OCI-LY7 (cell line): ENCODE measurements at regions not wholly inside any gene's neighbourhood (a gene's known extent, or its start where the extent isn't known, plus 50 kb on each side); places are given as distances from the start of the nearest gene placed in this dataset.

Source experiments
- BruUV-seq: library from RNA; stranded (reverse); fragments of 400-500 nt; replicated peaks from 2 replicates; lab custom pipeline; 2021; lab: Mats Ljungman, UMichigan
- CTCF ChIA-PET: fragments of 300-600 bp; sonication (Branson Sonifier 250); formaldehyde crosslinking; loops from one replicate; lab custom pipeline; 2022; ENCODE audit warnings: antibody characterized with exemption; ENCODE audit not compliant: unreplicated experiment; lab: Charles Lee
- POLR2A ChIA-PET: fragments of 300-600 bp; sonication (Branson Sonifier 250); formaldehyde crosslinking; loops from one replicate; lab custom pipeline; 2022; ENCODE audit warnings: antibody characterized with exemption; lab: Charles Lee
- DNase-seq: peaks from one replicate; pipeline ENCODE4 v3.0.0-alpha.2; 2015; ENCODE audit warnings: low spot score
- H2AFZ ChIP-seq: fragments of 200-600 bp; sonication (generic), shearing (Covaris generic); 2 replicates; pipeline ENCODE4 v1.6.1; 2014; ENCODE audit warnings: mild to moderate bottlenecking, antibody characterized with exemption, low read length, moderate library complexity
- H3K27ac ChIP-seq: fragments of 200-600 bp; sonication (generic); 2 replicates; pipeline ENCODE4 v1.5.1; 2014; ENCODE audit warnings: mixed run types, low read depth, mild to moderate bottlenecking, moderate library complexity, low read length, inconsistent platforms; ENCODE audit not compliant: poor library complexity, severe bottlenecking
- H3K36me3 ChIP-seq: fragments of 200-600 bp; sonication (generic); 2 replicates; pipeline ENCODE4 v1.6.1; 2014; ENCODE audit warnings: mild to moderate bottlenecking, antibody characterized with exemption, low read length, moderate library complexity, mixed read lengths; ENCODE audit not compliant: insufficient read depth
- H3K4me1 ChIP-seq: fragments of 200-600 bp; sonication (generic); 2 replicates; pipeline ENCODE4 v1.5.1; 2014; ENCODE audit warnings: mild to moderate bottlenecking, low read length; ENCODE audit not compliant: insufficient read depth, poor library complexity, severe bottlenecking
- H3K4me2 ChIP-seq: fragments of 200-600 bp; sonication (generic); 2 replicates; pipeline ENCODE4 v1.6.1; 2014; ENCODE audit warnings: mild to moderate bottlenecking, low read length
- H3K4me3 ChIP-seq: fragments of 200-600 bp; sonication (generic); 2 replicates; pipeline ENCODE4 v1.5.1; 2014; ENCODE audit warnings: mild to moderate bottlenecking, low read depth, low read length; ENCODE audit not compliant: poor library complexity, severe bottlenecking
- H3K79me2 ChIP-seq: fragments of 200-600 bp; sonication (generic); 2 replicates; pipeline ENCODE4 v1.6.1; 2016; ENCODE audit warnings: low read depth, mild to moderate bottlenecking, low read length, moderate library complexity, mixed read lengths; ENCODE audit not compliant: insufficient read depth
- H3K9me2 ChIP-seq: fragments of 200-600 bp; sonication (generic); 2 replicates; pipeline ENCODE4 v1.6.1; 2016; ENCODE audit warnings: mild to moderate bottlenecking, low read length, mixed read lengths; ENCODE audit not compliant: insufficient read depth
- H3K9me3 ChIP-seq: fragments of 200-600 bp; sonication (generic); 2 replicates; pipeline ENCODE4 v1.6.1; 2014; ENCODE audit warnings: mild to moderate bottlenecking, mixed run types, low read length, mixed read lengths
- H4K20me1 ChIP-seq: fragments of 200-600 bp; sonication (generic); 2 replicates; pipeline ENCODE4 v1.6.1; 2014; ENCODE audit warnings: mild to moderate bottlenecking, antibody characterized with exemption, low read length, moderate library complexity, mixed read lengths; ENCODE audit not compliant: insufficient read depth
- CTCF ChIP-seq: fragments of 200-600 bp; sonication (generic); conservative IDR thresholded peaks from 2 replicates; pipeline ENCODE4 v1.5.1; 2014; ENCODE audit warnings: mild to moderate bottlenecking, antibody characterized with exemption, low read length, moderate library complexity, mixed read lengths
- EZH2phosphoT487 ChIP-seq: fragments of 200-600 bp; sonication (generic); IDR thresholded peaks from 2 replicates; pipeline ENCODE4 v1.6.1; 2018; ENCODE audit warnings: low read depth, borderline replicate concordance, mild to moderate bottlenecking, mixed run types, antibody characterized with exemption, low read length, moderate library complexity, mixed read lengths
- intact Hi-C: fragments of 100-400 bp; cut with micrococcal nuclease; formaldehyde crosslinking; loops from one replicate; pipeline ENCODE4 v1.10.0; 2022; ENCODE audit not compliant: unreplicated experiment

GRCh38 chr5:160968480-160968879, 116.5 kb upstream of the ATP10B start:
- H3K9me3 ChIP-seq, result no peaks in the 10 kb centered on the region
- no peaks in the 10 kb centered on the region for H4K20me1 ChIP-seq
- H3K4me3 ChIP-seq, result no peak overlapping the region
- H3K27ac ChIP-seq, result no peak overlapping the region
- ChIA-PET POLR2A (interaction anchor here (0.6 kb wide), 1 partner anchor 47 kb away, joined by 3 read pairs; no protein-coding TSS in a partner anchor), CTCF (no interaction called here)
- intact Hi-C loops, result no loop called here
- H3K4me2 ChIP-seq, result no peak overlapping the region
- BruUV-seq, result no TSS peak
- no peaks in the 10 kb centered on the region for H3K79me2 ChIP-seq
- no peak for DNase-seq
- no peak overlapping the region for H2AFZ ChIP-seq
- H3K4me1 ChIP-seq, result no peaks in the 10 kb centered on the region
- H3K36me3 ChIP-seq, result no peaks in the 10 kb centered on the region
- H3K9me2 ChIP-seq, result no peaks in the 10 kb centered on the region
- no peak for TF ChIP-seq CTCF
- TF ChIP-seq EZH2phosphoT487, result no peak

GRCh38 chr5:160966921-160967320, 114.9 kb upstream of the ATP10B start:
- no TSS peak for BruUV-seq
- Histone ChIP-seq H3K36me3 (no peaks in the 10 kb centered on the region), H3K4me2 (no peak overlapping the region), H4K20me1 (no peaks in the 10 kb centered on the region), H3K27ac (no peak overlapping the region), H3K4me3 (no peak overlapping the region), H3K4me1 (no peaks in the 10 kb centered on the region), H3K9me2 (no peaks in the 10 kb centered on the region), H3K79me2 (no peaks in the 10 kb centered on the region), H3K9me3 (no peaks in the 10 kb centered on the region), H2AFZ (no peak overlapping the region)
- no peak for DNase-seq
- intact Hi-C loops, result no loop called here
- POLR2A ChIA-PET, result no interaction called here
- CTCF ChIA-PET, result no interaction called here
- TF ChIP-seq CTCF (no peak), EZH2phosphoT487 (no peak)

- Histone ChIP-seq H3K36me3 (no peaks in the 10 kb centered on the region), H3K4me3 (no peak overlapping the region), H3K4me2 (no peak overlapping the region), H4K20me1 (no peaks in the 10 kb centered on the region), H3K79me2 (no peaks in the 10 kb centered on the region), H2AFZ (no peak overlapping the region), H3K27ac (no peak overlapping the region), H3K9me2 (no peaks in the 10 kb centered on the region), H3K4me1 (no peaks in the 10 kb centered on the region), H3K9me3 (no peaks in the 10 kb centered on the region)
- intact Hi-C loops, result no loop called here
- BruUV-seq, result no TSS peak
- POLR2A ChIA-PET, result no interaction called here
- no peak for TF ChIP-seq CTCF
- TF ChIP-seq EZH2phosphoT487, result no peak
- DNase-seq, result no peak
- CTCF ChIA-PET, result no interaction called here
Observed at GRCh38 chr5:160961761-160962160, 109.8 kb upstream of the ATP10B start.
